Esophagus muscularis mucosa (tissue), 4 donors: ENCODE measurements at regions not wholly inside any gene's neighbourhood (a gene's known extent, or its start where the extent isn't known, plus 50 kb on each side); places are given as distances from the start of the nearest gene placed in this dataset.

ENCODE experiments used
- DNase-seq: peaks from one replicate; pipeline ENCODE4 v3.0.0-alpha.2; 2017; ENCODE audit errors: extremely low spot score
- H3K27ac ChIP-seq, 4 donors: fragments of 200-600 bp; sonication (generic); replicated peaks in 1 of 4; 1 replicate in 3 of 4; 2 replicates in 1 of 4; pipeline ENCODE4 v1.5.1; 2016 to 2019; ENCODE audit warnings: mild to moderate bottlenecking in 1 of 4
- H3K27me3 ChIP-seq, 4 donors: fragments of 200-600 bp; sonication (generic); one replicate each; pipeline versions ENCODE4 v1.5.1 to v1.6.0; 2016 to 2019
- H3K36me3 ChIP-seq, 4 donors: fragments of 200-600 bp; sonication (generic); one replicate each; pipeline ENCODE4 v1.5.1; 2016 to 2019
- H3K4me1 ChIP-seq, 4 donors: fragments of 200-600 bp; sonication (generic); one replicate each; pipeline ENCODE4 v1.5.1; 2016 to 2019
- H3K4me3 ChIP-seq, 4 donors: fragments of 200-600 bp; sonication (generic); 1 replicate in 2 of 4; 2 replicates in 2 of 4; pipeline ENCODE4 v1.5.1; 2016 to 2019; ENCODE audit warnings: mild to moderate bottlenecking in 4 of 4, moderate library complexity in 1 of 4
- H3K9me3 ChIP-seq, 4 donors: fragments of 200-600 bp; sonication (generic); 1 replicate in 3 of 4; 2 replicates in 1 of 4; pipeline ENCODE4 v1.5.1; 2016 to 2019
- CTCF ChIP-seq, 3 experiments: fragments of 200-600 bp in 2 of 3; fragments of 450-650 bp in 1 of 3; sonication (generic) in 2 of 3; IDR thresholded peaks; one replicate each; pipeline ENCODE4 v1.5.1; 2017 to 2019; ENCODE audit warnings: antibody characterized with exemption in 3 of 3, mild to moderate bottlenecking in 2 of 3, moderate library complexity in 1 of 3
- EP300 ChIP-seq: sonication (generic); formaldehyde crosslinking; IDR thresholded peaks from one replicate; pipeline ENCODE4 v1.6.1; 2017; ENCODE audit warnings: antibody characterized with exemption
- POLR2A ChIP-seq: fragments of 450-650 bp; IDR thresholded peaks from one replicate; pipeline ENCODE4 v1.6.1; 2017; ENCODE audit warnings: antibody characterized with exemption, moderate library complexity, mild to moderate bottlenecking, low read depth
- POLR2AphosphoS5 ChIP-seq, 2 donors: sonication (generic); formaldehyde crosslinking; IDR thresholded peaks; one replicate each; pipeline ENCODE4 v1.6.1; 2017; ENCODE audit warnings: antibody characterized with exemption in 2 of 2
- WGBS: methylation state at CpG from one replicate; pipeline ENCODE4 v1.1.5; 2018; 5-methylcytosine and 5-hydroxymethylcytosine counted together
- intact Hi-C: fragments of 100-400 bp; cut with DNase I; formaldehyde crosslinking; loops from one replicate; pipeline ENCODE4 v1.15.1; 2023

GRCh38 chr15:46856839-46857502 is 860.3 kb upstream of the SEMA6D start:
- no peak for DNase-seq
- Histone ChIP-seq H3K36me3 (no peaks in the 10 kb centered on the region), H3K27ac (no peak overlapping the region), H3K4me1 (peaks cover 0 to 27% (median 14%) of the 10 kb centered on the region in 4 donors), H3K9me3 (no peaks in the 10 kb centered on the region), H3K4me3 (no peak overlapping the region), H3K27me3 (no peaks in the 10 kb centered on the region)
- WGBS, result 65% methylated on average over 6 of the region's 6 CpGs
- intact Hi-C loops, result no loop called here
- TF ChIP-seq EP300 (no peak), CTCF (IDR thresholded peaks at IDR 0.05) (no peak)

GRCh38 chr15:46858150-46858549 is 859.2 kb upstream of the SEMA6D start:
- Histone ChIP-seq H3K36me3 (no peaks in the 10 kb centered on the region), H3K27ac (no peak overlapping the region), H3K27me3 (no peaks in the 10 kb centered on the region), H3K4me1 (peaks cover 0 to 27% (median 14%) of the 10 kb centered on the region in 4 donors), H3K9me3 (no peaks in the 10 kb centered on the region), H3K4me3 (no peak overlapping the region)
- 75% methylated on average over 3 of the region's 3 CpGs for WGBS
- intact Hi-C loops, result no loop called here
- no peak for DNase-seq
- TF ChIP-seq POLR2AphosphoS5 (IDR thresholded peaks at IDR 0.05), result no peak
- no peak for TF ChIP-seq EP300
- TF ChIP-seq CTCF (IDR thresholded peaks at IDR 0.05), result no peak
- TF ChIP-seq POLR2A, result no peak

- H3K27ac ChIP-seq, result no peak overlapping the region
- TF ChIP-seq CTCF (IDR thresholded peaks at IDR 0.05) (no peak), POLR2AphosphoS5 (IDR thresholded peaks at IDR 0.05) (no peak), EP300 (no peak), POLR2A (no peak)
- H3K36me3 ChIP-seq, result no peaks in the 10 kb centered on the region
- 86% methylated on average over 2 of the region's 2 CpGs for WGBS
- intact Hi-C loops, result no loop called here
- no peaks in the 10 kb centered on the region for H3K9me3 ChIP-seq
- H3K4me3 ChIP-seq, result no peak overlapping the region
- DNase-seq, result no peak
- no peaks in the 10 kb centered on the region for H3K27me3 ChIP-seq
- peaks cover 0 to 2% (median 0%) of the 10 kb centered on the region in 4 donors for H3K4me1 ChIP-seq
These were observed 855.5 kb upstream of the SEMA6D start for GRCh38 chr15:46861796-46862195.

GRCh38 chr15:46865155-46865554 is 852.1 kb upstream of the SEMA6D start:
- no peak for DNase-seq
- no peaks in the 10 kb centered on the region for H3K9me3 ChIP-seq
- TF ChIP-seq CTCF (IDR thresholded peaks at IDR 0.05) (no peak), POLR2AphosphoS5 (IDR thresholded peaks at IDR 0.05) (no peak), POLR2A (no peak), EP300 (no peak)
- no peak overlapping the region for H3K4me3 ChIP-seq
- no peak overlapping the region for H3K27ac ChIP-seq
- H3K4me1 ChIP-seq, result no peaks in the 10 kb centered on the region
- intact Hi-C loops, result no loop called here
- no peaks in the 10 kb centered on the region for H3K27me3 ChIP-seq
- H3K36me3 ChIP-seq, result no peaks in the 10 kb centered on the region
- 89% methylated on average over 6 of the region's 6 CpGs for WGBS
